Neuron (in vitro differentiated cells): ENCODE measurements at regions not wholly inside any gene's neighbourhood (a gene's known extent, or its start where the extent isn't known, plus 50 kb on each side); places are given as distances from the start of the nearest gene placed in this dataset.

Experiments
- H2AFZ ChIP-seq: one replicate; pipeline ENCODE4 v1.6.1; 2013; ENCODE audit warnings: low read depth, mild to moderate bottlenecking, inconsistent platforms, low read length, moderate library complexity
- H3K27me3 ChIP-seq: one replicate; pipeline ENCODE4 v1.6.1; 2013; ENCODE audit warnings: low read length; ENCODE audit not compliant: insufficient read depth
- H3K36me3 ChIP-seq: one replicate; pipeline ENCODE4 v1.6.1; 2013; ENCODE audit warnings: low read length; ENCODE audit not compliant: insufficient read depth
- H3K4me1 ChIP-seq: one replicate; pipeline ENCODE4 v1.6.1; 2013; ENCODE audit warnings: low read length; ENCODE audit not compliant: insufficient read depth
- H3K4me3 ChIP-seq: 2 replicates; pipeline ENCODE4 v1.5.1; 2013; ENCODE audit warnings: mild to moderate bottlenecking, low read length, moderate library complexity
- H3K9me3 ChIP-seq: one replicate; pipeline ENCODE4 v1.6.1; 2013; ENCODE audit warnings: low read length

DNA sequence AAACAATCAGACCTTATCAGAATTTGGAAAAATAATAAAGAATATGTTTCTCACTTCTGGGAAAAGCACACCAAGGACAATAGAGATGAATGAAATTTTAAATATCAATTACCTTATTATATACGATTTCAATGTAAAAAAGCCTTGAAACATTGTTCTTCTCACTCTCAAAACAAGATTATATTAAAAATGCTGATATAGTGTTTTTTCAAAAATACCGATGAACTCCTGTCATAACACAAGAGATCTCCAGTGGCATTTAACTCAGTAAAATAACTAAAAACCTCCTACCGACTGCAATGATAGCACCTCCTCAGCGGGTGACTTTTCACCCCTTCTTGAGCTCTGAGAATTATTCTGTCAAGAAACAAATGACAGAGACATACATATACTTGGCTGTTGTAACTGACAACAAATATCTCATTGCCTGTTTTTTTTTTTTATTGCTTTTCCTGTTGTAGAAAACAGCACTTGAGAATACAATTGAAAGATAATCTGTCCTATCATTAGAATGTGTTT lies 1237.3 kb downstream of the C4orf33 start:
- no peaks in the 10 kb centered on the region for H3K36me3 ChIP-seq
- H3K27me3 ChIP-seq, result no peaks in the 10 kb centered on the region
- H3K4me1 ChIP-seq, result no peaks in the 10 kb centered on the region
- H3K9me3 ChIP-seq, result no peaks in the 10 kb centered on the region
- H3K4me3 ChIP-seq, result no peak overlapping the region
- no peak overlapping the region for H2AFZ ChIP-seq

DNA sequence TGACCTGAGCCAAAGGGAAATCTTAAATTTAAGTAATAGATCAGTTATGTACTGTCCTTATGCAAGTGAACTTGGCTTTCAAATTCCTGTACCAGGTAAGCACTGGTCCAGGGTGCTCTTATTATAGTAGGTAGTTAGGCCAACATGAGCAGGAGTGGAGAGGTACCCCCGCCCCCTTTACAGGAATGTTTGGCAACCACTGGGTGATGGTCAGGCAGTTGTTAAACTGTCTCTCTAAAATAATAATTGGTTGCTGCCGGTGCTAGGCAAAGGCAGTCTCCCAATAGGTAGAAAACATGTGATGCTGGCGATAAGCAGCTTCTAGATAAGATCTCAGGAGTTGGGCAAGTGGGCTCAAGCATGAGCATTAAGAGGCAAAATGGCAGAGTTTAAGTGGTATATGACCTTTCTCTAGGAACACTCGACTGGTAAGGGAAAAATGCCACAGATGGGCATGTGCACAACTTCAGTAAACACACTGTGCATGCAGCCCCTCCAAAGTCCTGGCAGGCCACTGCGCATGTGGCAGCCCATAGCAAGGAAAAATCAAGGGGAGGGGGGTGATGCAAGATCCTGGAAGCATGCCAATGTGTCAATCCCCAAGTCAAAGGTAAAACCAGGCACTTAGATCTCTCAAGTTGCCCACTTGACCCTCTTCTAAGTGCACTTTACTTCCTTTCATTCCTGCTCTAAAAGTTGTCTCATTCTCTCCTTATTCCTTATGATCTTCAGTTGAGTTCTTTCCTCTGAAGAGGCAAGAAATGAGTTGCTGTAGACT lies 1239.7 kb downstream of the C4orf33 start:
- no peak overlapping the region for H3K4me3 ChIP-seq
- no peaks in the 10 kb centered on the region for H3K36me3 ChIP-seq
- H3K27me3 ChIP-seq, result no peaks in the 10 kb centered on the region
- H3K4me1 ChIP-seq, result no peaks in the 10 kb centered on the region
- no peak overlapping the region for H2AFZ ChIP-seq
- no peaks in the 10 kb centered on the region for H3K9me3 ChIP-seq

DNA sequence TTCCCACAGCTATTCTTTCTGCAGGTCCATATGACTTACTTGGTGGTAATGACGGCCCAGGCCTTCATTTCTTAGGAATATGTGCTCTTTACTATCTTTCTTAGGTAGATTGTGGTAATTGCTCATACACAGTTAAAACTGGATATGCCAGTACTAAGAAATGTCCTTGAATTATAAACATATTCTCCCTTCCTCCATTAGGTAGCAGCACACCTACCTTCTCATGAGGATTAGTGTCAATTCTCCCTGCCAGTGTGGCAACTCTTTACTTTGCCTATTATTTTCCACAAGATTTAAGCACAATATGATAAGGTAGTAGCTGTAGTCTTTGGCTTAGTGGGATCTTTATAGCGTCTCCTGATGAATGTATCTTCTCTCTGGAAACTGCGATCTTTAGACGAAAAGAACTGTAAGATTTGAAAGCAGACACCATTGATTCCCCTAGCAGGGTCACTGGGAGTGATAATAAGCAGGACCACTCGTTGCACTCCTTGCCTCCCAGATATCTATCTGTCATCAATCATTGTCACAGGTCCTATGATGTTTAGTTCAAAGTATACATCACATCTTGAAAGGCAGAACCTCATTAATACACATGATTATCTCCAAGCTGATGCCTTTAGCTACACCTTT lies 1240.7 kb downstream of the C4orf33 start:
- Histone ChIP-seq H3K4me3 (no peak overlapping the region), H3K27me3 (no peaks in the 10 kb centered on the region), H3K9me3 (no peaks in the 10 kb centered on the region), H3K4me1 (no peaks in the 10 kb centered on the region), H3K36me3 (no peaks in the 10 kb centered on the region), H2AFZ (no peak overlapping the region)

DNA sequence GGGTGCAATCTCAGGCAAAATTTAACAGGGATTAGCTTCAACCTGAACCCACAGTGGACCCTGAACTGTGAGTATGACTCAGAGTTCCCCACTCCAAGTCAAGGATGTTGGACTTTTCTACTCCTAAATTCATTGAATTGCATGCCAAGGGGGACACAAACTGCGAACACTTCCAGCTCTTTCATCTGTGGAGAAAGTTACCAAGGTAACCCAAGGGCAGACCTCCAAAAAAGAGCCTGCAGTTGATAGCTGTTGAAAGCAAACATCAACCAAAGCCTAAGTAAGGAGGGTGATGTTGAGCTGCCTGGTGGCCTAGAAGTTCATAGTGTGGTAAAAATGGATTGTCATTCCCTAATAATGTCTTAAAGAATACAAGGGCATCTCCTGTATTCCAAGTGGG lies 1242.9 kb downstream of the C4orf33 start:
- Histone ChIP-seq H3K36me3 (no peaks in the 10 kb centered on the region), H3K4me3 (no peak overlapping the region), H2AFZ (no peak overlapping the region), H3K27me3 (no peaks in the 10 kb centered on the region), H3K4me1 (no peaks in the 10 kb centered on the region), H3K9me3 (no peaks in the 10 kb centered on the region)

DNA sequence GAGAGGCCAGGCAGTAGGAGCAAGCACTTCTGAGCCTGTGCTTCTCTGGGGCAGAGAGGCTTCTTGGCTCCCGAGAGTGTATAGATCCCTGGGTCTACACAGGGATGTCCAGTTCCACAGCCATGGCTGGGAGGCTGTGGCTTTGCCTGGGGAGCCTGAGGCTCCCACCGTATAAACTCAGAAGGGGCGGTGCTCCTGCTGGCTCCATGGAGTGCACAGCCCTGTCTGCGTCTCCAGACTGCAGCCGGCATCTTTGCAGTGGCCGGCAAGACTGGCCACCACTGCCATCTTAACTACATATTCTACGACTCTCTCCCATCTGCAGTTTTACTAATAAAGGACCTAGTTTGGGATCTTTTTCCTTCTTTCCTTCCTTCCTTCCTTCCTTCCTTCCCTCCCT lies 1253.8 kb downstream of the C4orf33 start:
- H2AFZ ChIP-seq, result no peak overlapping the region
- H3K9me3 ChIP-seq, result no peaks in the 10 kb centered on the region
- H3K4me1 ChIP-seq, result no peaks in the 10 kb centered on the region
- no peak overlapping the region for H3K4me3 ChIP-seq
- H3K27me3 ChIP-seq, result no peaks in the 10 kb centered on the region
- no peaks in the 10 kb centered on the region for H3K36me3 ChIP-seq

DNA sequence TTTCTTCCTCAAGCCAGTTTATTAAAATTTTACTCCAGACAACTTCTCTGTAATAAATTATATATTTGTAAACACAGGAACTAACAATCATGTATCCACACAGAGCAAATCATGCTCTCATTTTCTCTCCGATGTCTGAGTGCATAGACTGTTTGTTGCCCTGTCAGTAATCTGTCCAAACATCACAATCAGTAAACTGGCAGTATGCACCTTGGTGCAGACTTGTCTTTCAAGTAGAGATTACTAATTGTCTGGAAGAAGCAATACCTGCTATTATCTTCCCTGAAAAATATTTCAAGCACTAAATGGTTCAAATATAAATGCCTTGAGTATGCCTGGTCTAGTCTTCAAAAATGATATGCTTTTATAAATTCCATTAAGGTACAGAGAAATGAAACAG lies 1260.9 kb downstream of the C4orf33 start:
- peaks cover 10% of the 10 kb centered on the region for H3K4me1 ChIP-seq
- no peak overlapping the region for H3K4me3 ChIP-seq
- H3K36me3 ChIP-seq, result no peaks in the 10 kb centered on the region
- H3K9me3 ChIP-seq, result no peaks in the 10 kb centered on the region
- H2AFZ ChIP-seq, result peak overlapping the region; percentile 46
- H3K27me3 ChIP-seq, result no peaks in the 10 kb centered on the region

DNA sequence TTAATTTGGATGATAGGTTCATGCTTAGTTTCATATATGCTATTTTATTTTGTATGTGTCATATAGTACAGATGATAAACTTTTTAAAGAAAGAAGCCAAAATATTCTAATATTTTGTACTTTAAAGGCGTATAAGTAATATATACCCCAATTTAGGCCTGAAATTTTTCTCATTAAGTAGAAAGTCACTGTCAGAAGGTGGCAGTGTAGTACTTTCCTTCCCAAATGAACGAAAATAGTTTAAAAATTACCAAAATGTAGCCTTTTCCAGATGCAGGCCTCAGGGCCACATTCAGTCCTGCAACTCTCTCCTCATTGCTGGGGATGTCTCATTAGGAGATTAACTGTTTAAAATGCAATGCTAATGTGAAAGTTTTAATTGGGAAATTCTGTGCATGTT lies 1263.6 kb downstream of the C4orf33 start:
- Histone ChIP-seq H3K9me3 (no peaks in the 10 kb centered on the region), H3K4me3 (no peak overlapping the region), H3K27me3 (no peaks in the 10 kb centered on the region), H3K4me1 (peaks cover 10% of the 10 kb centered on the region), H3K36me3 (no peaks in the 10 kb centered on the region), H2AFZ (no peak overlapping the region)

DNA sequence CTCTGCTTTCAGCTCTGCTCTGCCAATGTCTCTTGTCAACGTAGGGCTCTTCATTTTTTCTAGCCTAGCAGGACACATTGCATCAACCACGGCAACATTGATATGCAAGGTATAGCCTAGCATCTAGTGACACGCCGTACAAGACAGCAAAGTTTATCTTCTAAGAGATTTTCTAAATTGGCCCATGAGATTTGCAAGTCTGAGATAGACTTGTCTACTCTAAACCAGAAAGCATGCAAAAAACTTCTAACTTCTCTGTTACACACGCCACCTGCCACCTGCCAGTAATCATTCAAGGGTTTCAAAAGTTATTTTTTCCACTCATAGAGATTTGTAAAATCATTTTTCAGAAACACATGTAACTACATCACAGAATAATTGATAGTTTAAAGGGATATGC lies 1265.7 kb downstream of the C4orf33 start:
- no peak overlapping the region for H3K4me3 ChIP-seq
- H3K9me3 ChIP-seq, result no peaks in the 10 kb centered on the region
- no peaks in the 10 kb centered on the region for H3K27me3 ChIP-seq
- H3K36me3 ChIP-seq, result no peaks in the 10 kb centered on the region
- H2AFZ ChIP-seq, result no peak overlapping the region
- peaks cover 2% of the 10 kb centered on the region for H3K4me1 ChIP-seq

DNA sequence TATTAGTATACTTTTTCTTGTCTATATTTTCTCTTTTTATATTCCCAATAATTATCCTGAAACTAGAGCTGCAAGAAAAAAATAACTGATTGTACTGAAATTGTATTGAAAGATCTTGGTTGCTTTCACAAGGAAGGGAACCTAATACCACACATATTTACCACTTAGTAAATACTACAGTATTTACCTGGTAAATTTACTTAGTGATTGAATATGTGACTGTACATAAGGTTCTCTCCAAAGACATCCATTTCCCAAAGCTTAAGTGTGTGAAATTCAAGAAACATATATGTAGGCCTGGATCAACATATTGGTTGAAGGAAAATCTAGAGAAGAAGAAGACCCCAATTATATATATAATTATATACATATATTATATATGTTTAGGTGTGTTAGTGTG lies 1272.7 kb downstream of the C4orf33 start:
- no peak overlapping the region for H2AFZ ChIP-seq
- H3K36me3 ChIP-seq, result no peaks in the 10 kb centered on the region
- H3K4me3 ChIP-seq, result no peak overlapping the region
- H3K4me1 ChIP-seq, result peaks cover 4% of the 10 kb centered on the region
- H3K27me3 ChIP-seq, result no peaks in the 10 kb centered on the region
- no peaks in the 10 kb centered on the region for H3K9me3 ChIP-seq

DNA sequence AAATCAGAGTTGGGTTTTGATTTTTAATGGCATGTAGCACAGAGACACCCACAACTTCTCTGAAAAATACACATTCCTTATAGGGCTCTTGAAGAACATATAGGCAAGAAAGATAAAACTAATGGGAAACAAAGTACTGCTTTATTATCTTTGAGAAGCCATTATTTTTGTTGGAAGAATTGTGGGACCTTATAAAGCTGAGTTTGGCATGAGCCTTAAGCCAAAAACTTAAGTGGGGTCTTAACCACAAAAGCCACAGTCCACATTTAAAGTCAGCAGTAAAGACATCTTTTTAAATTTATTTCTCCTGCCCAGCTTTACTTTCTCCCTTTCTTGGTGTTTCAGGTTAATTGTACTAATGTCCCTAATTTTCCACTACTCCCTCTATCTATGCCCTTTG lies 1297.3 kb downstream of the C4orf33 start:
- Histone ChIP-seq H3K27me3 (no peaks in the 10 kb centered on the region), H3K4me1 (no peaks in the 10 kb centered on the region), H3K36me3 (no peaks in the 10 kb centered on the region), H3K4me3 (no peak overlapping the region), H2AFZ (no peak overlapping the region), H3K9me3 (no peaks in the 10 kb centered on the region)

DNA sequence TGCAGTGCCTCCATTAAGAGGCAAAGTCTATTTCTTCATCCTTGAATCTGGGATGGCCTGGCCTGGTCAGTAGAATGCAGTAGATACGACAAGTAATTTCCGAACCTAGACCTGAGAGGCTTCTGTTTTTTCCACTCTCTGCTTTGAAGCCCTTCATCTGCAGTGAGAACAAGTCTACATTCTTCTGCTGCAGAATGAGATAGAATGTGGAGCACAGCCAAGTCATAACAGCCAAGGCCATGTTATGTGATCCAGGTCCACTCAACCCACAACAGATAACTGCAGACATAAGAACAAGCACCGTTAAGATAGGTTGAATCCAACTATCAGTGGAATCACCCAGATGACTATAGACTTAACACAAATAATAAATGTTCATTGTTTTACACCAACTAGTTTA lies 1297.7 kb downstream of the C4orf33 start:
- Histone ChIP-seq H3K36me3 (no peaks in the 10 kb centered on the region), H3K4me1 (no peaks in the 10 kb centered on the region), H3K4me3 (no peak overlapping the region), H2AFZ (no peak overlapping the region), H3K9me3 (no peaks in the 10 kb centered on the region), H3K27me3 (no peaks in the 10 kb centered on the region)

DNA sequence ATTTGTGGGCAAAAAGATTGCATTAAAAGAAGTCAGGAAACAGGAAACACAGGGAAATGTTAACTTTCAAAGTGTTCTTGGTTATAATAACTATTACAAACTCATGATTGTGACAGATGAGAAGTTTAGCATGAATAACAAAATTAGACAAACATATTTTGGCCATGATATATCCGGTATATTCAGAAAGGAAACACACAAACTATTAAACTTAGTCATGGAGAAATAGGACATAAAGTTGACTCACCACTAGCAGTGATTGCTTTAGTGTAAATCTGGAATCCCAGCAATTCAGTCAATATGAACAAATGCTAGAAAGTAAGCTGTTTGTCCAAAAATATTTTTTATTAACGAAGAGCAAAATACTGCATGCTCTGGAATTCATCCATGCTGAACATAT lies 1299.9 kb downstream of the C4orf33 start:
- Histone ChIP-seq H3K4me1 (no peaks in the 10 kb centered on the region), H3K4me3 (no peak overlapping the region)

DNA sequence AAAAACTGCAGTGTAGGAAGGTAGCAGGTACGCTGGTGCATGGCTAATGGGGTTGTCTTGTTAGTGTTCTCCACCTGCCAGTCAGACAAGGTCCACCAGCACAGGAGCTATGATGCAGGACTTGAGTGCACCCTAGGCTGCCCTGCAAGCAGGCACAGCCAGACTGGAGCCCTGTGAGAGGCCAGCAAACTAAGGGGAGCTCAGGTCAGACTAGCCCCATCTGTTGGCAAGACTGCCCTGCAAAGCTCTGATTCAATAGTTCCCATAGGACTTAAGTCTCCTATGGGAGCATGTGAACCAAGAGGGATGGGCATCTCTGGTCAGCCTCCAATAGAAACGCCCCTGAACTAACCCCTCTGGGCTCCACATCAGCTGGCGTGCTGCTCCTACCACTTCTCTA lies 1307.3 kb downstream of the C4orf33 start:
- Histone ChIP-seq H3K4me1 (no peaks in the 10 kb centered on the region), H3K27me3 (no peaks in the 10 kb centered on the region), H3K4me3 (no peak overlapping the region), H2AFZ (no peak overlapping the region), H3K9me3 (no peaks in the 10 kb centered on the region), H3K36me3 (no peaks in the 10 kb centered on the region)

More for the DNA sequence above, 1299.9 kb downstream of the C4orf33 start:
- Histone ChIP-seq H2AFZ (no peak overlapping the region), H3K9me3 (no peaks in the 10 kb centered on the region), H3K27me3 (no peaks in the 10 kb centered on the region), H3K36me3 (no peaks in the 10 kb centered on the region)
